Femur (tissue), 1 donor: ENCODE measurements at regions not wholly inside any gene's neighbourhood (a gene's known extent, or its start where the extent isn't known, plus 50 kb on each side); places are given as distances from the start of the nearest gene placed in this dataset.

Source experiments
- DNase-seq: peaks from one replicate; pipeline ENCODE4 v3.0.0-alpha.2; 2017

- no peak for DNase-seq
Measured at GRCh38 chr14:29126865-29127264, 360.3 kb downstream of the FOXG1 start.

- DNase-seq, result no peak
Measured at GRCh38 chr14:29140016-29140415, 373.4 kb downstream of the FOXG1 start.

- DNase-seq, result no peak
Measured at GRCh38 chr14:29144621-29145020, 378.0 kb downstream of the FOXG1 start.

- no peak for DNase-seq
Measured at GRCh38 chr14:29148221-29148620, 381.6 kb downstream of the FOXG1 start.

GRCh38 chr14:29149798-29150197, 383.2 kb downstream of the FOXG1 start:
- no peak for DNase-seq

GRCh38 chr14:29150659-29151058, 384.1 kb downstream of the FOXG1 start:
- no peak for DNase-seq

- no peak for DNase-seq
Measured at GRCh38 chr14:29156096-29156495, 389.5 kb downstream of the FOXG1 start.

- DNase-seq, result no peak
Measured at GRCh38 chr14:29161593-29161992, 395.0 kb downstream of the FOXG1 start.

GRCh38 chr14:29163109-29163508, 396.5 kb downstream of the FOXG1 start:
- DNase-seq, result no peak

GRCh38 chr14:29165431-29165830, 398.8 kb downstream of the FOXG1 start:
- DNase-seq, result no peak

GRCh38 chr14:29166507-29166906, 399.9 kb downstream of the FOXG1 start:
- no peak for DNase-seq

- DNase-seq, result no peak
Measured at GRCh38 chr14:29168149-29168548, 401.6 kb downstream of the FOXG1 start.

GRCh38 chr14:29169408-29169807, 402.8 kb downstream of the FOXG1 start:
- DNase-seq, result no peak

- DNase-seq, result no peak
Measured at GRCh38 chr14:29175706-29176105, 409.1 kb downstream of the FOXG1 start.

GRCh38 chr14:29176876-29177275, 410.3 kb downstream of the FOXG1 start:
- DNase-seq, result no peak

GRCh38 chr14:29178971-29179370, 412.4 kb downstream of the FOXG1 start:
- no peak for DNase-seq

GRCh38 chr14:29191092-29191491, 424.5 kb downstream of the FOXG1 start:
- no peak for DNase-seq

GRCh38 chr14:29197557-29197956, 431.0 kb downstream of the FOXG1 start:
- no peak for DNase-seq

GRCh38 chr14:29205658-29206057, 439.1 kb downstream of the FOXG1 start:
- DNase-seq, result no peak

GRCh38 chr14:29215853-29216252, 449.3 kb downstream of the FOXG1 start:
- DNase-seq, result no peak

GRCh38 chr14:29216268-29217232, 450.0 kb downstream of the FOXG1 start:
- DNase-seq, result no peak

GRCh38 chr14:29217813-29218450, 451.3 kb downstream of the FOXG1 start:
- DNase-seq, result no peak

GRCh38 chr14:29220072-29220471, 453.5 kb downstream of the FOXG1 start:
- no peak for DNase-seq

- no peak for DNase-seq
Measured at GRCh38 chr14:29220566-29220965, 454.0 kb downstream of the FOXG1 start.
